Endothelial cell of umbilical vein (primary cell): ENCODE measurements at regions not wholly inside any gene's neighbourhood (a gene's known extent, or its start where the extent isn't known, plus 50 kb on each side); places are given as distances from the start of the nearest gene placed in this dataset.
"Not testable (repeated sequence)": the region's sequence is repeated elsewhere in the genome, so short reads cannot be mapped to it uniquely, and the experiment has no call there.

Experiments used
- EZH2 ChIP-seq: IDR thresholded peaks from 2 replicates; pipeline ENCODE4 v1.6.1; 2012; ENCODE audit warnings: borderline replicate concordance, low read depth, mild to moderate bottlenecking, moderate library complexity, low read length, inconsistent platforms; ENCODE audit not compliant: severe bottlenecking
- FOS ChIP-seq: IDR thresholded peaks from 2 replicates; pipeline ENCODE4 v1.6.1; 2011; ENCODE audit warnings: mild to moderate bottlenecking, low read length, moderate library complexity, borderline replicate concordance; ENCODE audit not compliant: insufficient read depth
- GATA2 ChIP-seq: IDR thresholded peaks from 2 replicates; pipeline ENCODE4 v1.7.0; 2011; ENCODE audit warnings: low read depth, mild to moderate bottlenecking, moderate library complexity, mixed read lengths, low read length; ENCODE audit not compliant: insufficient read length, insufficient read depth
- MYC ChIP-seq: IDR thresholded peaks from one replicate; pipeline ENCODE4 v1.6.1; 2011; ENCODE audit warnings: mild to moderate bottlenecking, low read depth, low read length
- POLR2A ChIP-seq: IDR thresholded peaks from 2 replicates; pipeline ENCODE4 v1.6.1; 2012; ENCODE audit warnings: low read depth, mild to moderate bottlenecking, control low read depth, low read length
- POLR2AphosphoS5 ChIP-seq: IDR thresholded peaks from 2 replicates; pipeline ENCODE4 v1.6.1; 2012; ENCODE audit warnings: low read depth, mild to moderate bottlenecking, control low read depth, low read length, moderate library complexity; ENCODE audit not compliant: insufficient read depth
- TF ChIP-seq, protein P1 (sequence below), 2 donors: IDR thresholded peaks; 1 replicate in 1 of 2; 2 replicates in 1 of 2; pipeline ENCODE4 v1.5.1; 2011; ENCODE audit warnings: low read length in 2 of 2, mild to moderate bottlenecking in 2 of 2, moderate library complexity in 2 of 2, control low read depth in 1 of 2, inconsistent platforms in 1 of 2, low read depth in 1 of 2; ENCODE audit not compliant: insufficient read depth in 1 of 2; ENCODE audit errors: extremely low read depth in 1 of 2

GRCh38 chr9:41679312-41679711 lies 449.9 kb downstream of the CNTNAP3B start:
- TF ChIP-seq, protein P1, sequence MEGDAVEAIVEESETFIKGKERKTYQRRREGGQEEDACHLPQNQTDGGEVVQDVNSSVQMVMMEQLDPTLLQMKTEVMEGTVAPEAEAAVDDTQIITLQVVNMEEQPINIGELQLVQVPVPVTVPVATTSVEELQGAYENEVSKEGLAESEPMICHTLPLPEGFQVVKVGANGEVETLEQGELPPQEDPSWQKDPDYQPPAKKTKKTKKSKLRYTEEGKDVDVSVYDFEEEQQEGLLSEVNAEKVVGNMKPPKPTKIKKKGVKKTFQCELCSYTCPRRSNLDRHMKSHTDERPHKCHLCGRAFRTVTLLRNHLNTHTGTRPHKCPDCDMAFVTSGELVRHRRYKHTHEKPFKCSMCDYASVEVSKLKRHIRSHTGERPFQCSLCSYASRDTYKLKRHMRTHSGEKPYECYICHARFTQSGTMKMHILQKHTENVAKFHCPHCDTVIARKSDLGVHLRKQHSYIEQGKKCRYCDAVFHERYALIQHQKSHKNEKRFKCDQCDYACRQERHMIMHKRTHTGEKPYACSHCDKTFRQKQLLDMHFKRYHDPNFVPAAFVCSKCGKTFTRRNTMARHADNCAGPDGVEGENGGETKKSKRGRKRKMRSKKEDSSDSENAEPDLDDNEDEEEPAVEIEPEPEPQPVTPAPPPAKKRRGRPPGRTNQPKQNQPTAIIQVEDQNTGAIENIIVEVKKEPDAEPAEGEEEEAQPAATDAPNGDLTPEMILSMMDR (IDR thresholded peaks at IDR 0.05; ENCODE audit: extremely low read depth in 1 of 2, insufficient read depth in 1 of 2, low read depth in 1 of 2, low read length in 2 of 2) = not testable (repeated sequence)
- not testable (repeated sequence) for TF ChIP-seq MYC, FOS, EZH2, POLR2A, GATA2, POLR2AphosphoS5
